Activated CD8-positive, alpha-beta T cell treated with anti-CD3 and anti-CD28 coated beads for 36 hours (primary cell): ENCODE measurements at regions not wholly inside any gene's neighbourhood (a gene's known extent, or its start where the extent isn't known, plus 50 kb on each side); places are given as distances from the start of the nearest gene placed in this dataset.

ENCODE experiments used
- ATAC-seq: fragments of 200-7000 bp; cut with Tn5 transposase; one replicate; pipeline ENCODE4 v1.10.0; 2021; ENCODE audit warnings: mild to moderate bottlenecking, moderate library complexity
- CTCF ChIA-PET: fragments of 350-600 bp; sonication (Branson Sonifier 250); formaldehyde crosslinking; loops from one replicate; lab custom pipeline; 2021; ENCODE audit warnings: antibody characterized with exemption; lab: Charles Lee
- POLR2A ChIA-PET: fragments of 350-600 bp; sonication (Branson Sonifier 250); formaldehyde crosslinking; loops from one replicate; lab custom pipeline; 2021; ENCODE audit warnings: antibody characterized with exemption; lab: Charles Lee
- DNase-seq: peaks from one replicate; pipeline ENCODE4 v3.0.0-alpha.2; 2020
- H3K27ac Mint-ChIP-seq: one replicate; pipeline ENCODE4 v1.8.0; 2021; ENCODE audit warnings: mild to moderate bottlenecking, mixed read lengths
- H3K27me3 Mint-ChIP-seq: one replicate; pipeline ENCODE4 v1.8.0; 2021; ENCODE audit warnings: mixed read lengths
- H3K36me3 Mint-ChIP-seq: one replicate; pipeline ENCODE4 v1.8.0; 2021; ENCODE audit warnings: low read depth, mixed read lengths
- H3K4me1 Mint-ChIP-seq: one replicate; pipeline ENCODE4 v1.8.0; 2021; ENCODE audit warnings: low read depth, mixed read lengths
- H3K4me3 Mint-ChIP-seq: one replicate; pipeline ENCODE4 v1.8.0; 2021; ENCODE audit warnings: mild to moderate bottlenecking, moderate library complexity, mixed read lengths
- H3K9me3 Mint-ChIP-seq: one replicate; pipeline ENCODE4 v1.8.0; 2021; ENCODE audit warnings: mixed read lengths
- intact Hi-C: fragments of 100-400 bp; cut with micrococcal nuclease; formaldehyde crosslinking; loops from one replicate; pipeline ENCODE4 v1.10.0; 2022
- TF ChIP-seq, protein P1 (sequence below): fragments of 200-600 bp; IDR thresholded peaks from one replicate; pipeline ENCODE4 v1.8.0; 2022; ENCODE audit warnings: antibody characterized with exemption, mild to moderate bottlenecking

- DNase-seq, result peak; percentile 51
- Mint-ChIP-seq H3K27me3 (no peaks in the 10 kb centered on the region), H3K4me3 (no peak overlapping the region), H3K36me3 (no peaks in the 10 kb centered on the region), H3K4me1 (peaks cover 46% of the 10 kb centered on the region), H3K9me3 (no peaks in the 10 kb centered on the region), H3K27ac (no peak overlapping the region)
- ChIA-PET CTCF (interaction anchor here (0.6 to 23.2 kb wide), 37 partner anchors 10 to 546 kb away, joined by 3 to 513 read pairs (median 4); no protein-coding TSS in a partner anchor), POLR2A (no interaction called here)
- peak; percentile 59 for ATAC-seq
- TF ChIP-seq, protein P1, sequence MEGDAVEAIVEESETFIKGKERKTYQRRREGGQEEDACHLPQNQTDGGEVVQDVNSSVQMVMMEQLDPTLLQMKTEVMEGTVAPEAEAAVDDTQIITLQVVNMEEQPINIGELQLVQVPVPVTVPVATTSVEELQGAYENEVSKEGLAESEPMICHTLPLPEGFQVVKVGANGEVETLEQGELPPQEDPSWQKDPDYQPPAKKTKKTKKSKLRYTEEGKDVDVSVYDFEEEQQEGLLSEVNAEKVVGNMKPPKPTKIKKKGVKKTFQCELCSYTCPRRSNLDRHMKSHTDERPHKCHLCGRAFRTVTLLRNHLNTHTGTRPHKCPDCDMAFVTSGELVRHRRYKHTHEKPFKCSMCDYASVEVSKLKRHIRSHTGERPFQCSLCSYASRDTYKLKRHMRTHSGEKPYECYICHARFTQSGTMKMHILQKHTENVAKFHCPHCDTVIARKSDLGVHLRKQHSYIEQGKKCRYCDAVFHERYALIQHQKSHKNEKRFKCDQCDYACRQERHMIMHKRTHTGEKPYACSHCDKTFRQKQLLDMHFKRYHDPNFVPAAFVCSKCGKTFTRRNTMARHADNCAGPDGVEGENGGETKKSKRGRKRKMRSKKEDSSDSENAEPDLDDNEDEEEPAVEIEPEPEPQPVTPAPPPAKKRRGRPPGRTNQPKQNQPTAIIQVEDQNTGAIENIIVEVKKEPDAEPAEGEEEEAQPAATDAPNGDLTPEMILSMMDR, result peak; percentile 74
- intact Hi-C loops, result no loop called here
Measured at GRCh38 chr7:142459551-142459963, 201.7 kb upstream of the PRSS58 start.

DNA sequence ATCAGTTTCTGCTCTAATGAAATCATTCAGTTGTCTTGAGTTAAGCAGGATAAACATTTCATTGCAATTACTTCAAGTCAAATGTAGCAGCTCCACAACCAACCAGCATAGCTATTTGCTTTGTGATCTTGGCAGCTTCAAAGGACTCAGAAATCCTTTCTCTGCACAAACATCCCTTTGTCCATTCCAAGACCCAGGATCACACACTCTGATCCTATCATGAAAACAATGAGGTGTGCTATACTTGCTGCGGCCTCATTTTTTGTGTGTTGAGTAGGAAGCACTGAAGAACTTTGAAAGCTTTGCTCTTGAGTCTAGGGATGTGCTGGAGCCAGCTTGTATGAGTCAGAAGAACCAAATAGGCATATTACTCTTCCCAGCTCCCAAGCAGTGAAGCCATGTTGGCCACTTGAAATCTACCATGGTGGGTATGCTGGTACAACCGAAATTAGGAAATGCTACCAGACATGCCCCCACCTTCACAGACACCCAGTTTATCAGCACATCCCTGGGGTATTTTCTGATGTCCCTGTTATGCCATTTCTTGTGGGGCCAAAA lies 199.4 kb upstream of the PRSS58 start:
- TF ChIP-seq, protein P1, result no peak
- no peaks in the 10 kb centered on the region for H3K36me3 Mint-ChIP-seq
- DNase-seq (no peak), ATAC-seq (no peak)
- ChIA-PET CTCF (interaction anchor here (0.9 to 23.2 kb wide), 3 partner anchors 22 to 63 kb away, joined by 3 to 513 read pairs (median 3); no protein-coding TSS in a partner anchor), POLR2A (no interaction called here)
- intact Hi-C loops, result no loop called here
- no peaks in the 10 kb centered on the region for H3K9me3 Mint-ChIP-seq
- peak overlapping the region; percentile 37 for H3K4me3 Mint-ChIP-seq
- peaks cover 27% of the 10 kb centered on the region for H3K4me1 Mint-ChIP-seq
- H3K27ac Mint-ChIP-seq, result no peak overlapping the region
- H3K27me3 Mint-ChIP-seq, result no peaks in the 10 kb centered on the region

GRCh38 chr7:142455392-142455791 lies 197.5 kb upstream of the PRSS58 start:
- no peak for DNase-seq
- peak overlapping the region; percentile 60 for H3K4me3 Mint-ChIP-seq
- H3K27ac Mint-ChIP-seq, result peak overlapping the region; percentile 58
- peaks cover 2% of the 10 kb centered on the region for H3K27me3 Mint-ChIP-seq
- H3K4me1 Mint-ChIP-seq, result peaks cover 26% of the 10 kb centered on the region
- no peaks in the 10 kb centered on the region for H3K36me3 Mint-ChIP-seq
- intact Hi-C loops, result no loop called here
- CTCF ChIA-PET, result interaction anchor here (1.2 to 23.2 kb wide), 3 partner anchors 24 to 760 kb away, joined by 4 to 513 read pairs (median 6); no protein-coding TSS in a partner anchor
- ATAC-seq, result no peak
- TF ChIP-seq, protein P1, result no peak
- H3K9me3 Mint-ChIP-seq, result no peaks in the 10 kb centered on the region
- POLR2A ChIA-PET, result no interaction called here

- peak; percentile 51 for DNase-seq
- ChIA-PET CTCF (interaction anchor here (1.1 to 23.2 kb wide), 7 partner anchors 9 to 761 kb away, joined by 3 to 513 read pairs (median 4); no protein-coding TSS in a partner anchor), POLR2A (no interaction called here)
- H3K27me3 Mint-ChIP-seq, result peaks cover 2% of the 10 kb centered on the region
- intact Hi-C loops, result no loop called here
- TF ChIP-seq, protein P1, result no peak
- H3K27ac Mint-ChIP-seq, result peak overlapping the region; percentile 58
- H3K36me3 Mint-ChIP-seq, result no peaks in the 10 kb centered on the region
- peak; percentile 72 for ATAC-seq
- H3K9me3 Mint-ChIP-seq, result no peaks in the 10 kb centered on the region
- H3K4me3 Mint-ChIP-seq, result peak overlapping the region; percentile 60
- peaks cover 25% of the 10 kb centered on the region for H3K4me1 Mint-ChIP-seq
Measured at GRCh38 chr7:142454862-142455261, 197.0 kb upstream of the PRSS58 start.

- intact Hi-C loops, result no loop called here
- ATAC-seq (no peak), DNase-seq (no peak)
- Mint-ChIP-seq H3K9me3 (no peaks in the 10 kb centered on the region), H3K27me3 (peaks cover 2% of the 10 kb centered on the region), H3K4me1 (peaks cover 12% of the 10 kb centered on the region), H3K4me3 (no peak overlapping the region), H3K36me3 (no peaks in the 10 kb centered on the region), H3K27ac (no peak overlapping the region)
- TF ChIP-seq, protein P1, result no peak
- ChIA-PET POLR2A (interaction anchor here (0.6 to 0.7 kb wide), 2 partner anchors 14 to 947 kb away, joined by 3 to 4 read pairs; no protein-coding TSS in a partner anchor), CTCF (interaction anchor here (0.7 to 23.2 kb wide), 3 partner anchors 8 to 45 kb away, joined by 3 to 513 read pairs (median 4); no protein-coding TSS in a partner anchor)
Measured at GRCh38 chr7:142452791-142453190, 194.9 kb upstream of the PRSS58 start.
